T-helper 1 cell treated with Interleukin-12 subunit alpha and Interleukin-12 subunit beta and Interleukin-4 antibody, amounts not matched to agents 30 μg/mL and 1 μg/mL, for 36 hours (primary cell): ENCODE measurements at regions not wholly inside any gene's neighbourhood (a gene's known extent, or its start where the extent isn't known, plus 50 kb on each side); places are given as distances from the start of the nearest gene placed in this dataset.

ENCODE experiments used
- H3K27ac Mint-ChIP-seq: one replicate; pipeline ENCODE4 v1.8.0; 2021; ENCODE audit warnings: mild to moderate bottlenecking, mixed read lengths
- H3K27me3 Mint-ChIP-seq: one replicate; pipeline ENCODE4 v1.8.0; 2021; ENCODE audit warnings: low read depth, mixed read lengths
- H3K36me3 Mint-ChIP-seq: one replicate; pipeline ENCODE4 v1.8.0; 2021; ENCODE audit warnings: low read depth, mixed read lengths
- H3K4me1 Mint-ChIP-seq: one replicate; pipeline ENCODE4 v1.8.0; 2021; ENCODE audit warnings: low read depth, mixed read lengths
- H3K4me3 Mint-ChIP-seq: one replicate; pipeline ENCODE4 v1.8.0; 2021; ENCODE audit warnings: mild to moderate bottlenecking, moderate library complexity, mixed read lengths
- H3K9me3 Mint-ChIP-seq: one replicate; pipeline ENCODE4 v1.8.0; 2021; ENCODE audit warnings: mixed read lengths

- Mint-ChIP-seq H3K4me1 (no peaks in the 10 kb centered on the region), H3K27ac (no peak overlapping the region), H3K27me3 (no peaks in the 10 kb centered on the region), H3K9me3 (peaks cover 11% of the 10 kb centered on the region), H3K36me3 (no peaks in the 10 kb centered on the region), H3K4me3 (no peak overlapping the region)
Observed at GRCh38 chr2:139790807-139791752, 1010.9 kb upstream of the NXPH2 start.

GRCh38 chr2:139790136-139790535 is 1009.9 kb upstream of the NXPH2 start:
- Mint-ChIP-seq H3K4me1 (no peaks in the 10 kb centered on the region), H3K36me3 (no peaks in the 10 kb centered on the region), H3K4me3 (no peak overlapping the region), H3K27ac (no peak overlapping the region), H3K27me3 (no peaks in the 10 kb centered on the region), H3K9me3 (peaks cover 11% of the 10 kb centered on the region)

DNA sequence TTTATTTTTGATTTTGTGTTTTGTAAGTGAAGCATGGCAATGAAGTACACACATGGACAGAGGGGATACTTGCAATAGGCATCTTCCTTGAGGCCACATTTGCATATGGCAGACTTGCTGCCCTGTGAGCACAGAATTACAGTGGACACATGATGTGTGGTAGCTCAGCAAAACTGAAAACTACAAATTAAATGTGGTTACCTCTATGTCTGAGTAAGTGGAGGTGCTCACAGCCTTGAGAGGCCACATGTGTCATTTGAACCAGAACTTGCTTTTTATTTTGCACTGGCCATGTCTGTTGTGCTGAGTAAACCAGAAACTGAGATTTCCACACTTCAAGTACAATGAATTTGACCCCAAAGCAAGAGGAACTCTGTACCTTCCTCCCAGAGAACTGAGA is 998.5 kb upstream of the NXPH2 start:
- no peak overlapping the region for H3K27ac Mint-ChIP-seq
- H3K4me3 Mint-ChIP-seq: no peak overlapping the region
- no peaks in the 10 kb centered on the region for H3K4me1 Mint-ChIP-seq
- no peaks in the 10 kb centered on the region for H3K9me3 Mint-ChIP-seq
- H3K27me3 Mint-ChIP-seq: no peaks in the 10 kb centered on the region
- no peaks in the 10 kb centered on the region for H3K36me3 Mint-ChIP-seq

- Mint-ChIP-seq H3K9me3 (peaks cover 3% of the 10 kb centered on the region), H3K36me3 (no peaks in the 10 kb centered on the region), H3K4me3 (no peak overlapping the region), H3K27ac (no peak overlapping the region), H3K27me3 (no peaks in the 10 kb centered on the region), H3K4me1 (no peaks in the 10 kb centered on the region)
Observed at GRCh38 chr2:139773720-139774277, 993.6 kb upstream of the NXPH2 start.

DNA sequence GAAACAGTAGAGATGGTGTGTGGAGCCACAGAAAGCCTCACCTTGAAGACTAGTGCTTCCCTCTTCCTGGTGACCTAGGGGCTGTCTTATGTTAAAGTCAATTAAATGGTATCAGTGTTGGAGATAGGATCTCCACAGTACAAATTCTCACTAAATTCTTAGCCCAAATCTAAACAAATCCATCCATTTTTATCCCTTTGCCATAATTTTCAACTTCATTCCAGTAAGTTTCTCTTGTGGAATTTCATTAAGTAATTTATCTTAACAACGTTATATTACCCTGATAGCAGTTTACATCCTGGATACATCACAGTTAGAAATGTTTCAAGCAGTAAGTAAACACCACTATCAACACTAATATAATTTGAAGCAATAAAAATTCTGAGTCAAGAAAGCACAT is 989.4 kb upstream of the NXPH2 start:
- Mint-ChIP-seq H3K27me3 (no peaks in the 10 kb centered on the region), H3K36me3 (no peaks in the 10 kb centered on the region), H3K9me3 (peaks cover 3% of the 10 kb centered on the region), H3K4me1 (no peaks in the 10 kb centered on the region), H3K27ac (no peak overlapping the region), H3K4me3 (no peak overlapping the region)

DNA sequence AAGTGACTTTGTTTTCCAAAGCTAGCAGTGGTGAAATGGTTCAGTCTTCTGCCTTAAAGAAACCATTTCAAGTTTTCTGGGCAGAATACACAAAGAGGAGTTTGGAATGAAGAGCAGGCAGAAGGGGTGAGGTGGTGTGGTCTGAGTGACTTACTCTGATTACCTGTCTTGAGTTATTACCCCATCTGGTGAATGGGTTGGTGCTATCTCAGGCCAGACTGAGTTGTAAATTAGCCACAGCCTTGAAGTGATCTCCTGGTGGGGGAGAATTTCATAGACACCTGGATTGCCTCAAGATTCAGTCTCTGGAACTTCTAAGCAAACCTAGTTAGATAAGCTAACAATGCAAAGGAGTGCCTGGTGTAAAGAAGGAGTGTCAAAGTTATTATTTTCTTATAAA is 983.5 kb upstream of the NXPH2 start:
- no peaks in the 10 kb centered on the region for H3K4me1 Mint-ChIP-seq
- peaks cover 7% of the 10 kb centered on the region for H3K9me3 Mint-ChIP-seq
- H3K27me3 Mint-ChIP-seq: no peaks in the 10 kb centered on the region
- no peak overlapping the region for H3K4me3 Mint-ChIP-seq
- no peaks in the 10 kb centered on the region for H3K36me3 Mint-ChIP-seq
- no peak overlapping the region for H3K27ac Mint-ChIP-seq

DNA sequence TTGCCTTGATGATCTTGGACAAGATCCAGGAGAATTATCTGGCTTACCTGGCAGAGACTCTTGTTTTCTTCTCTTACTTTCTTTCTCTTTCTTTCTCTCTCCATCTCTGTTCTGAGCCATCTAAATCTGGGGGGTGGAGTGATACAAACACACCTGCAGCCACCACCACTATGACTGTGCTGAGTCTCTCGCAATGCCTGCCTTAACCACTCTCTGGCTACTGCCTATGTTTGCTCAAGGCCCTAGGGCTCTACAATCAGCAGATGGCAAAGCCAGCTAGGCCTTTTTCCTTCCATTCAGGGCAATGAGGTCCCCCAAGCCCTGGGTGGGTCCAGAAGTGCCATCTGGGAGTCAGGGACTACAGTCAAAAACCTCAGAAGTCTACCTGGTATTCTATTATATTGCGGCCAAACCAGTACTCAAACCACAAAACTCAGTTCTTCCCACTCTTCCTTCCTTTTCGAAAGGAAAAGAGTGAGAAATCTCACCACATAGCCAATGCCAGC is 978.9 kb upstream of the NXPH2 start:
- Mint-ChIP-seq H3K4me1 (no peaks in the 10 kb centered on the region), H3K27me3 (no peaks in the 10 kb centered on the region), H3K9me3 (peaks cover 23% of the 10 kb centered on the region), H3K4me3 (no peak overlapping the region), H3K27ac (no peak overlapping the region), H3K36me3 (no peaks in the 10 kb centered on the region)

DNA sequence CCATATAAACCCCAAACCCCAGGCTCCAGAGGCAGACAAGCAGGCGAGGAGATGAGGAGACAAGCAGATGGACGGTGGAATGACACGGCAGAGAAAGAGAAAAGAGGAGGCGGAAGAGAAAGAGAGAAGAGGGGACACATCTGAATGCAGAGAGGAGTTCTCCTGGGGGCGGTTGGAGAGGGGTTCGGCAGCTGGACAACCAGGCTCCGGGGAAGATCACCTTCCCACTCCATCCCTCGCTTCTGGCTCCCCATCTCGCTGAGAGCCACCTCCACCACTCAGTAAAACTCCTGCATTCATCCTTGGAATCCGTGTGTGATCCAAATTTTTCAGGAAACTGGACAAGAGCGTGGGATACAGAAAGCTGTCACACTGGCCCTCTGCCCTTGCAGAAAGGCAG is 966.7 kb upstream of the NXPH2 start:
- Mint-ChIP-seq H3K36me3 (no peaks in the 10 kb centered on the region), H3K4me3 (no peak overlapping the region), H3K27me3 (no peaks in the 10 kb centered on the region), H3K4me1 (no peaks in the 10 kb centered on the region), H3K9me3 (peaks cover 38% of the 10 kb centered on the region), H3K27ac (no peak overlapping the region)

GRCh38 chr2:139744273-139744672 is 964.1 kb upstream of the NXPH2 start:
- Mint-ChIP-seq H3K36me3 (no peaks in the 10 kb centered on the region), H3K27me3 (no peaks in the 10 kb centered on the region)

DNA sequence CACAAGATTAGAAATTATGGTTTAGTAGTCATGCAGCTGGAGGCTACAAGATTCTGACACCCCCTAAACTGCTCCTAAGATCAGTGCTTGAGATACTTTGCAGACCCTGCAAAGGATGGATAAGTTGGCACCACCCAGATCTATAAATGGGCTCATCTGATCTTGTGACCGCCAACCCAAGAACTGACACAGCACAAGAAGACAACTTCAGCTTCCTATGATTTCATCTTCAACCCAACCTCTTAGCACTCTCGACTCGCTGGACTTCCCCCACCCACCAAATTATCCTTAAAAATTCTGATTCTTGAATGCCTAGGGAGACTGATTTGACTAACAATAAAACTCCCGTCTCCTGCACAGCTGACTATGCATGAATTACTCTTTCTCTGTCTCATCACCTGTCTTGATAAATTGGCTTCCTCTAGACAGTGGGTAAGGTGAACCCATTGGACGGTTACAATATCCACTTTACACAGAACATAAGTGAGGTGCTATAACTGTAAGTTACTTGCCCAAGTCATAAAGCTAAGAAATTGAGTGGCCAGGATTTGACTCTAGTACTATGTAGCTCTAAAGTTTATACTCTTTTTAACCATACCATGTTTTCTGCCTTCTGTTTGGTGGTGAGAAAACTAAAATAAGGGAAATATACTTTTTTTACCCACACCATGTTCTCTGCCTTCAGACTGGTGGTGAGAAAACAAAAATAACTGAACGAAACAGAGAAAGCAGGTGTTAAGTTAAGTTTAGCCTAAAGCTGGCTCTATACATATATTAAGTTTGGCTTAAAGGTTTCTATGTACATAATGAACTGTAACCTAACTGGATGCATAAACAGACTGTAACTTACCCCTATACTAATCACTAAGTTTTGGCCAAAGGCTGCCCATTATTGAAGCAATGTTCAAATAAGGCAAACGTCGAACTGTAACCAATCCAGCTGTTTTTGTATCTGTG is 962.3 kb upstream of the NXPH2 start:
- H3K4me3 Mint-ChIP-seq: no peak overlapping the region
- H3K27me3 Mint-ChIP-seq: no peaks in the 10 kb centered on the region
- H3K9me3 Mint-ChIP-seq: peaks cover 20% of the 10 kb centered on the region
- no peak overlapping the region for H3K27ac Mint-ChIP-seq
- no peaks in the 10 kb centered on the region for H3K4me1 Mint-ChIP-seq
- H3K36me3 Mint-ChIP-seq: no peaks in the 10 kb centered on the region

More at GRCh38 chr2:139744273-139744672, 964.1 kb upstream of the NXPH2 start:
- Mint-ChIP-seq H3K4me3 (no peak overlapping the region), H3K9me3 (peaks cover 28% of the 10 kb centered on the region), H3K27ac (no peak overlapping the region), H3K4me1 (no peaks in the 10 kb centered on the region)

DNA sequence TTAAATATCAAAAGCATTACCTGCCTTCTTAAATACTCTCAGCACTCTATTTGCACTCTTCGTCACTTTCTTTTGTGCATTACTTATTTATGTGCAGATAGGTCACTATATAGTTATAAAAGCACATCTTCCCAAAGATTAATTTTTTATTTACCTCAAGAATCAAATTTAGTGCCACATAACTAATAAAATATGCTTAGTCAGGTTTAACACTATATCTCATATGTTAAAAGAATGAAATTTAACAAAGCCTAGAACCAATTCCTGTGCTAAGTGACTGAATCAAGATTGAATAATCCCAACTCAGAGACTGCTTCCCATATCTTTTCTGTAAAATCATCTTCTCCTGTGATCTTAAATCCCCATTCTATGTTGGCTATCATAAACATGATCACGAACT is 957.5 kb upstream of the NXPH2 start:
- Mint-ChIP-seq H3K9me3 (peaks cover 3% of the 10 kb centered on the region), H3K27me3 (no peaks in the 10 kb centered on the region), H3K4me3 (no peak overlapping the region), H3K27ac (no peak overlapping the region), H3K36me3 (no peaks in the 10 kb centered on the region), H3K4me1 (no peaks in the 10 kb centered on the region)

DNA sequence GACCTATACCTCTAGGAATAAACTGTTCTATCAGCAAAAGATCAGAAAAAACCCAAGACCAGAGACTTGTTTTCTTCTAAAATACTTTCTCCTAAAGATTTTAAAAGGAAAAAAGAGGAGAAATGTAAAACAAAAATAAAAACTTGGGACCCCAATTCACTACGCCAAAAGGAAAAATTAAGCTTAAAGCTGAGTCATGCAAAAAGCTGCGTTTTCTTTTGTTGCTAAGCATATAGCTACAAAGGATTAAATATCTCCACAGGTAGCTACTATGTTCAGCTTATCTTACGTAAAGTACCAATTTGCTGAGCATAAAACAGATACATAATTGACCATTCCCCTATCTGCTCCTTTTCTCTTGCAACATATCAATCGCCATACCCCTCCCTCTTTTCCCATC is 950.0 kb upstream of the NXPH2 start:
- Mint-ChIP-seq H3K4me1 (no peaks in the 10 kb centered on the region), H3K36me3 (no peaks in the 10 kb centered on the region), H3K27me3 (no peaks in the 10 kb centered on the region), H3K4me3 (no peak overlapping the region), H3K9me3 (no peaks in the 10 kb centered on the region), H3K27ac (no peak overlapping the region)

DNA sequence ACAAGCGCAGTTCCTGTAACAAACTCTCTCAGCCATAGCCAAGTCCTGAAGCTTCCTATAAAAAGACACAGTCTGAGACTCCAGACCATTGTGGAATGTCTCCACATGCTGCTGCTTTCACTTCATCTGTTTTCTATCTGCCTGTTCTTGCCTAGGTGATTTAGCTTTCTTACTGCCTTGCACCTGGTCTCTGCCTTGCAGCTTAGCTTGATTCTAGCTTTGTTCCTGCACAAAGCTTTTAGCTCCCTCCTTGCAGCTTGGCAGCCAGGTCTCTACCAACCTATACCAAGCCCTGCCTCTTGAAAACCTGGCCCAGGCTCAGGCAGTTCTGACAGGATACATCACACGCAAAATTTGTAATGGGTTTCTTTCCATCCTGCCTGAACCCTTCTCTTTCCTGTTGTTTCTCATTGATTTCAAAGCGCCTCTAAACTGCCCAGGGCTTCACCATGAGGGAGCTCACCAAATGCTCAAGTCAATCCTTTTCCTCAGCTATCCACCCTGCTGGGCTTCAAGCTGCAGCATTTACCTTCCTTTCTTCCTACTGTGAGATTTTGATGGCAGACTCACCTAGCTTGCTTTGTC is 941.3 kb upstream of the NXPH2 start:
- Mint-ChIP-seq H3K9me3 (peaks cover 32% of the 10 kb centered on the region), H3K4me1 (no peaks in the 10 kb centered on the region), H3K36me3 (no peaks in the 10 kb centered on the region), H3K27ac (no peak overlapping the region), H3K4me3 (no peak overlapping the region), H3K27me3 (no peaks in the 10 kb centered on the region)

- H3K4me3 Mint-ChIP-seq: no peak overlapping the region
- no peak overlapping the region for H3K27ac Mint-ChIP-seq
- no peaks in the 10 kb centered on the region for H3K36me3 Mint-ChIP-seq
- no peaks in the 10 kb centered on the region for H3K27me3 Mint-ChIP-seq
- H3K9me3 Mint-ChIP-seq: peaks cover 34% of the 10 kb centered on the region
- H3K4me1 Mint-ChIP-seq: no peaks in the 10 kb centered on the region
Observed at GRCh38 chr2:139720056-139720455, 939.9 kb upstream of the NXPH2 start.
